IMR-90 (cell line): ENCODE measurements at regions not wholly inside any gene's neighbourhood (a gene's known extent, or its start where the extent isn't known, plus 50 kb on each side); places are given as distances from the start of the nearest gene placed in this dataset.

ENCODE experiments used
- ATAC-seq: fragments of 200-7000 bp; cut with Tn5 transposase; 2 replicates; pipeline ENCODE4 v1.9.1; 2020; ENCODE audit warnings: low read depth, mild to moderate bottlenecking, moderate library complexity
- BruUV-seq: library from RNA; stranded (reverse); fragments of 400-500 nt; replicated peaks from 2 replicates; lab custom pipeline; 2021; lab: Mats Ljungman, UMichigan
- CTCF ChIA-PET: fragments of 300-600 bp; formaldehyde crosslinking; extraction: SDS; loops from one replicate; lab custom pipeline; 2021; ENCODE audit warnings: antibody characterized with exemption; lab: Yijun Ruan, JAX
- POLR2A ChIA-PET: fragments of 300-600 bp; sonication (Branson Sonifier 250); formaldehyde crosslinking; loops from one replicate; lab custom pipeline; 2022; ENCODE audit warnings: antibody characterized with exemption; ENCODE audit not compliant: unreplicated experiment; lab: Charles Lee
- DNase-seq: peaks from one replicate; pipeline ENCODE4 v3.0.0; 2013
- H2AFZ ChIP-seq: replicated peaks from 2 replicates; pipeline ENCODE3; 2013; ENCODE audit warnings: low read length, mild to moderate bottlenecking; ENCODE audit not compliant: poor library complexity
- H2AK5ac ChIP-seq: 2 replicates; pipeline ENCODE4 v1.6.1; 2013; ENCODE audit warnings: low read depth, low read length, inconsistent platforms
- H2AK9ac ChIP-seq: replicated peaks from 2 replicates; pipeline ENCODE3; 2013; ENCODE audit warnings: mild to moderate bottlenecking, low read depth, low read length, moderate library complexity; ENCODE audit not compliant: poor library complexity
- H2BK120ac ChIP-seq: 2 replicates; pipeline ENCODE4 v1.6.1; 2013; ENCODE audit warnings: low read depth, low read length, inconsistent platforms
- H2BK15ac ChIP-seq: 3 replicates; pipeline ENCODE4 v1.6.1; 2013; ENCODE audit warnings: low read depth, low read length, inconsistent platforms
- H2BK20ac ChIP-seq: 2 replicates; pipeline ENCODE4 v1.6.1; 2013; ENCODE audit warnings: low read depth, mild to moderate bottlenecking, inconsistent platforms, low read length, moderate library complexity
- H2BK5ac ChIP-seq: 2 replicates; pipeline ENCODE4 v1.6.1; 2013; ENCODE audit warnings: mild to moderate bottlenecking, low read depth, low read length, inconsistent platforms; ENCODE audit not compliant: poor library complexity, severe bottlenecking
- H3K14ac ChIP-seq: replicated peaks from 2 replicates; pipeline ENCODE4 v1.6.1; 2013; ENCODE audit warnings: low read depth, low read length, inconsistent platforms
- H3K18ac ChIP-seq: 2 replicates; pipeline ENCODE4 v1.6.1; 2013; ENCODE audit warnings: low read depth, low read length, control low read depth
- H3K23ac ChIP-seq: 2 replicates; pipeline ENCODE4 v1.6.1; 2013; ENCODE audit warnings: low read depth, low read length, inconsistent platforms
- H3K27ac ChIP-seq: 2 replicates; pipeline ENCODE4 v1.5.1; 2013; ENCODE audit warnings: mild to moderate bottlenecking, control low read depth, low read length; ENCODE audit not compliant: insufficient read depth
- H3K27me3 ChIP-seq: 2 replicates; pipeline ENCODE4 v1.6.1; 2013; ENCODE audit warnings: low read length; ENCODE audit not compliant: control insufficient read depth, insufficient read depth
- H3K36me3 ChIP-seq: 2 replicates; pipeline ENCODE4 v1.6.1; 2013; ENCODE audit warnings: low read length, mixed read lengths; ENCODE audit not compliant: control insufficient read depth, insufficient read depth
- H3K4ac ChIP-seq: 2 replicates; pipeline ENCODE4 v1.6.1; 2013; ENCODE audit warnings: low read depth, low read length, inconsistent platforms
- H3K4me1 ChIP-seq: 2 replicates; pipeline ENCODE4 v1.6.1; 2013; ENCODE audit warnings: low read length, mixed read lengths; ENCODE audit not compliant: control insufficient read depth, insufficient read depth
- H3K4me2 ChIP-seq: 2 replicates; pipeline ENCODE4 v1.6.1; 2013; ENCODE audit warnings: low read depth, mild to moderate bottlenecking, control low read depth, low read length, moderate library complexity
- H3K4me3 ChIP-seq: 2 replicates; pipeline ENCODE4 v1.5.1; 2013; ENCODE audit warnings: low read depth, mild to moderate bottlenecking, control low read depth, low read length, moderate library complexity; ENCODE audit not compliant: insufficient read depth
- H3K56ac ChIP-seq: 2 replicates; pipeline ENCODE4 v1.6.1; 2013; ENCODE audit warnings: low read length, inconsistent platforms; ENCODE audit not compliant: insufficient read depth; ENCODE audit errors: extremely low read depth
- H3K79me1 ChIP-seq, 2 experiments: 2 replicates each; pipeline ENCODE4 v1.6.1; 2013; ENCODE audit warnings: low read length in 2 of 2, inconsistent platforms in 1 of 2, low read depth in 1 of 2
- H3K9ac ChIP-seq: 2 replicates; pipeline ENCODE4 v1.6.1; 2013; ENCODE audit warnings: low read depth, low read length, control low read depth
- H3K9me1 ChIP-seq: 2 replicates; pipeline ENCODE4 v1.6.1; 2013; ENCODE audit warnings: low read length, inconsistent platforms; ENCODE audit not compliant: insufficient read depth
- H3K9me3 ChIP-seq: 2 replicates; pipeline ENCODE4 v1.6.1; 2013; ENCODE audit warnings: low read length; ENCODE audit not compliant: control insufficient read depth, insufficient read depth
- H4K20me1 ChIP-seq: 2 replicates; pipeline ENCODE4 v1.6.1; 2013; ENCODE audit warnings: low read length, inconsistent platforms; ENCODE audit not compliant: insufficient read depth
- H4K5ac ChIP-seq: 2 replicates; pipeline ENCODE4 v1.6.1; 2013; ENCODE audit warnings: mild to moderate bottlenecking, low read depth, low read length, control low read depth
- H4K8ac ChIP-seq, 2 experiments: 2 replicates each; pipeline ENCODE4 v1.6.1; 2013; ENCODE audit warnings: low read depth in 2 of 2, low read length in 2 of 2, control low read depth in 1 of 2, inconsistent platforms in 1 of 2
- H4K91ac ChIP-seq: 2 replicates; pipeline ENCODE4 v1.6.1; 2013; ENCODE audit warnings: low read depth, low read length, inconsistent platforms; ENCODE audit not compliant: insufficient read depth
- BHLHE40 ChIP-seq: fragments of 150-350 bp; IDR thresholded peaks from 2 replicates; pipeline ENCODE4 v1.6.1; 2016; ENCODE audit warnings: mild to moderate bottlenecking, low read depth, low read length
- CEBPB ChIP-seq: IDR thresholded peaks from 2 replicates; pipeline ENCODE4 v1.6.1; 2012; ENCODE audit warnings: low read depth, low read length, improper control_type of control experiment
- CHD1 ChIP-seq: IDR thresholded peaks from 2 replicates; pipeline ENCODE4 v1.6.1; 2012; ENCODE audit warnings: low read depth, low read length, improper control_type of control experiment
- FOS ChIP-seq: fragments of 150-350 bp; IDR thresholded peaks from 2 replicates; pipeline ENCODE4 v1.6.1; 2016; ENCODE audit warnings: low read depth, low read length
- MAFK ChIP-seq: IDR thresholded peaks from 2 replicates; pipeline ENCODE4 v1.6.1; 2012; ENCODE audit warnings: low read depth, low read length, improper control_type of control experiment
- MAZ ChIP-seq: IDR thresholded peaks from 2 replicates; pipeline ENCODE4 v1.6.1; 2012; ENCODE audit warnings: low read depth, mild to moderate bottlenecking, low read length, improper control_type of control experiment, moderate library complexity, borderline replicate concordance
- MXI1 ChIP-seq: IDR thresholded peaks from 2 replicates; pipeline ENCODE4 v1.6.1; 2012; ENCODE audit warnings: low read depth, mild to moderate bottlenecking, low read length, moderate library complexity, borderline replicate concordance
- POLR2A ChIP-seq: IDR thresholded peaks from 2 replicates; pipeline ENCODE4 v1.6.1; 2012; ENCODE audit warnings: mild to moderate bottlenecking, low read depth, low read length
- RAD21 ChIP-seq: IDR thresholded peaks from 2 replicates; pipeline ENCODE4 v1.6.1; 2012; ENCODE audit warnings: low read length, improper control_type of control experiment
- RCOR1 ChIP-seq: IDR thresholded peaks from 2 replicates; pipeline ENCODE4 v1.6.1; 2012; ENCODE audit warnings: mild to moderate bottlenecking, low read length, improper control_type of control experiment; ENCODE audit not compliant: insufficient replicate concordance
- SMC3 ChIP-seq: fragments of 150-350 bp; IDR thresholded peaks from 2 replicates; pipeline ENCODE4 v1.6.1; 2016; ENCODE audit warnings: low read depth, mild to moderate bottlenecking, antibody characterized with exemption, low read length, moderate library complexity
- USF2 ChIP-seq: fragments of 150-350 bp; IDR thresholded peaks from 2 replicates; pipeline ENCODE4 v1.6.1; 2017; ENCODE audit warnings: mild to moderate bottlenecking, antibody characterized with exemption, low read length, low read depth
- WGBS, 2 experiments: methylation state at CpG; one replicate each; pipeline versions ENCODE4 v1.1.5 to v1.1.7; 2013; ENCODE audit warnings: missing lambda C conversion rate in 2 of 2; ENCODE audit not compliant: insufficient read length in 1 of 2; ENCODE audit errors: extremely low coverage in 2 of 2; 5-methylcytosine and 5-hydroxymethylcytosine counted together
- dilution Hi-C: fragments of 300-500 bp; cut with HindIII; formaldehyde crosslinking; loops from one replicate; pipeline ENCODE4 v1.14.3; 2018; ENCODE audit warnings: low sequenced_read_pairs; ENCODE audit not compliant: unreplicated experiment
- in situ Hi-C: fragments of 300-500 bp; cut with MboI; formaldehyde crosslinking; loops from 3 replicates; pipeline ENCODE4 v1.14.3; 2019; ENCODE audit warnings: low sequenced_read_pairs, inconsistent platforms, mixed read lengths
- intact Hi-C: fragments of 100-400 bp; cut with micrococcal nuclease; formaldehyde crosslinking; loops from 2 replicates; pipeline ENCODE4 v1.10.0; 2022

GRCh38 chr1:238111516-238111915 lies 220.8 kb upstream of the ZP4 start:
- no peak for DNase-seq
- no CpG with 5 or more reads among the region's 2 CpGs for WGBS, 2 experiments
- ChIA-PET CTCF (no interaction called here), POLR2A (no interaction called here)
- H3K4me2 ChIP-seq: no peak overlapping the region
- peaks cover 2% of the 10 kb centered on the region; the same call in 1 of the 2 replicates for H3K9me3 ChIP-seq
- no peaks in the 10 kb centered on the region for H3K79me1 ChIP-seq
- H2BK15ac ChIP-seq: no peak overlapping the region
- H2AK5ac ChIP-seq: no peak overlapping the region
- no peak overlapping the region for H2BK120ac ChIP-seq
- no peak overlapping the region for H2BK20ac ChIP-seq
- dilution Hi-C loops: no loop called here
- H3K18ac ChIP-seq: no peak overlapping the region
- H4K8ac ChIP-seq: no peak overlapping the region
- H3K9me1 ChIP-seq: no peaks in the 10 kb centered on the region
- H3K4me1 ChIP-seq: no peaks in the 10 kb centered on the region
- no peak overlapping the region for H3K4me3 ChIP-seq
- no peaks in the 10 kb centered on the region for H4K20me1 ChIP-seq
- no peak overlapping the region for H4K5ac ChIP-seq
- BruUV-seq: no TSS peak
- H3K36me3 ChIP-seq: no peaks in the 10 kb centered on the region
- ATAC-seq: no peak
- H3K9ac ChIP-seq: no peak overlapping the region
- no peak for TF ChIP-seq RAD21
- TF ChIP-seq CEBPB: no peak
- no peak for TF ChIP-seq FOS
- no peak for TF ChIP-seq USF2
- no peak for TF ChIP-seq SMC3
- no peak for TF ChIP-seq MAFK
- no peak for TF ChIP-seq BHLHE40
- TF ChIP-seq CHD1: no peak
- TF ChIP-seq RCOR1: no peak
- TF ChIP-seq MAZ: no peak
- TF ChIP-seq POLR2A: no peak
- TF ChIP-seq MXI1: no peak
- intact Hi-C loops: no loop called here
- no peak overlapping the region for H2AK9ac ChIP-seq
- H3K23ac ChIP-seq: no peak overlapping the region
- H4K91ac ChIP-seq: no peak overlapping the region
- H3K56ac ChIP-seq: no peak overlapping the region
- no peak overlapping the region for H2AFZ ChIP-seq
- H3K27ac ChIP-seq: no peak overlapping the region
- H2BK5ac ChIP-seq: no peak overlapping the region
- no peak overlapping the region for H3K14ac ChIP-seq
- no peak overlapping the region for H3K4ac ChIP-seq
- no peaks in the 10 kb centered on the region for H3K27me3 ChIP-seq
- in situ Hi-C loops: no loop called here
